HEK293T (cell line): ENCODE measurements at regions not wholly inside any gene's neighbourhood (a gene's known extent, or its start where the extent isn't known, plus 50 kb on each side); places are given as distances from the start of the nearest gene placed in this dataset.

Experiments
- CTCF ChIA-PET: fragments of 350-600 bp; formaldehyde crosslinking; extraction: SDS; loops from one replicate; lab custom pipeline; 2021; ENCODE audit warnings: antibody characterized with exemption, inconsistent platforms; lab: Yijun Ruan, JAX
- POLR2A ChIA-PET: fragments of 350-600 bp; formaldehyde crosslinking; extraction: SDS; loops from one replicate; lab custom pipeline; 2020; ENCODE audit warnings: antibody characterized with exemption, inconsistent platforms; lab: Yijun Ruan, JAX
- DNase-seq: peaks from one replicate; pipeline ENCODE4 v3.0.0; 2012; ENCODE audit warnings: mixed read lengths; ENCODE audit errors: extremely low spot score
- ARNT ChIP-seq: fragments of 450-650 bp; IDR thresholded peaks from 2 replicates; pipeline ENCODE4 v1.6.1; 2017; ENCODE audit warnings: mild to moderate bottlenecking
- BHLHE40 ChIP-seq: fragments of 450-650 bp; IDR thresholded peaks from 2 replicates; pipeline ENCODE4 v1.6.1; 2016; ENCODE audit warnings: mild to moderate bottlenecking, moderate library complexity, borderline replicate concordance
- CTBP1 ChIP-seq: fragments of 450-650 bp; IDR thresholded peaks from 2 replicates; pipeline ENCODE4 v1.6.1; 2016; ENCODE audit warnings: borderline replicate concordance
- ELF4 ChIP-seq: fragments of 450-650 bp; IDR thresholded peaks from 2 replicates; pipeline ENCODE4 v1.6.1; 2017; ENCODE audit warnings: antibody characterized with exemption
- FOXA1 ChIP-seq: fragments of 450-650 bp; IDR thresholded peaks from 2 replicates; pipeline ENCODE4 v1.6.1; 2016; ENCODE audit warnings: mild to moderate bottlenecking
- FOXK2 ChIP-seq: fragments of 450-650 bp; IDR thresholded peaks from 2 replicates; pipeline ENCODE4 v1.6.1; 2016; ENCODE audit warnings: mild to moderate bottlenecking
- FOXM1 ChIP-seq: fragments of 450-650 bp; IDR thresholded peaks from 2 replicates; pipeline ENCODE4 v1.6.1; 2017; ENCODE audit warnings: mild to moderate bottlenecking, borderline replicate concordance
- HDGF ChIP-seq: fragments of 450-650 bp; IDR thresholded peaks from 2 replicates; pipeline ENCODE4 v1.6.1; 2017; ENCODE audit warnings: antibody characterized with exemption, borderline replicate concordance
- L3MBTL2 ChIP-seq: fragments of 450-650 bp; conservative IDR thresholded peaks from 2 replicates; pipeline ENCODE4 v1.6.1; 2016; ENCODE audit warnings: mild to moderate bottlenecking
- LEF1 ChIP-seq: fragments of 450-650 bp; IDR thresholded peaks from 2 replicates; pipeline ENCODE4 v1.6.1; 2017; ENCODE audit warnings: mild to moderate bottlenecking, borderline replicate concordance
- NFRKB ChIP-seq: fragments of 450-650 bp; IDR thresholded peaks from 2 replicates; pipeline ENCODE4 v1.6.1; 2016; ENCODE audit warnings: mild to moderate bottlenecking, moderate library complexity
- PKNOX1 ChIP-seq: fragments of 450-650 bp; IDR thresholded peaks from 2 replicates; pipeline ENCODE4 v1.6.1; 2016
- SP1 ChIP-seq: fragments of 450-650 bp; IDR thresholded peaks from 2 replicates; pipeline ENCODE4 v1.6.1; 2017
- SUZ12 ChIP-seq: fragments of 450-650 bp; IDR thresholded peaks from 2 replicates; pipeline ENCODE4 v1.6.1; 2016; ENCODE audit warnings: mild to moderate bottlenecking
- TARDBP ChIP-seq: fragments of 450-650 bp; IDR thresholded peaks from 2 replicates; pipeline ENCODE4 v1.6.1; 2016
- ZNF384 ChIP-seq: fragments of 450-650 bp; IDR thresholded peaks from 2 replicates; pipeline ENCODE4 v1.6.1; 2016

- ChIA-PET POLR2A (no interaction called here), CTCF (interaction anchor here (0.6 to 0.7 kb wide), 2 partner anchors 55 to 275 kb away, joined by 3 read pairs; no protein-coding TSS in a partner anchor)
- no peak for DNase-seq
- no peak for TF ChIP-seq FOXK2
- no peak for TF ChIP-seq HDGF
- TF ChIP-seq ZNF384, result no peak
- TF ChIP-seq CTBP1, result no peak
- no peak for TF ChIP-seq LEF1
- TF ChIP-seq L3MBTL2, result no peak
- no peak for TF ChIP-seq FOXM1
- TF ChIP-seq ARNT, result no peak
- TF ChIP-seq SUZ12, result no peak
- TF ChIP-seq SP1, result no peak
Measured at GRCh38 chr6:158249340-158249836, 62.9 kb upstream of the TULP4 start.

- ChIA-PET CTCF (no interaction called here), POLR2A (interaction anchor here (0.8 to 1.0 kb wide), 2 partner anchors 9 to 19 kb away, joined by 3 to 4 read pairs; no protein-coding TSS in a partner anchor)
- TF ChIP-seq SP1 (no peak), NFRKB (no peak), ARNT (no peak)
Measured at GRCh38 chr6:158251565-158251964, 60.7 kb upstream of the TULP4 start.

DNA sequence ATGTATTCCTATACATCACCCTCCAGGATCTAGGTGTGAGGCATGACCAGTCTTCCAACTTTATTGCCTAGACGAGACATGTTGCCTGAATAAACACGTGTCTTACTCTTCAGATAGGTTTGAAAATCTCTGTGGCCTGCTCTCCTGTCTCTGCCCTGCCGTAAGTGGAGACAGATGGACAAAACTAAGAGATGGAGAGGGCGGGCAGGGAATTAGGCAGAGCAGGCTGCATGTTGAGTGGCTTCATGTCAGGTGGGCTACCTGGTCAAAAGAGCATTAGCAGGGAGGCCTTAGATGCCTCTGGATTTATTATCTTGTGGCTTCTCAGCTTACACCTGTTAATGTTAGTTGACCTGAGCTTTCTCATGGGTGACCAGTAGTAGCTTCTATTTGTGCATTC is 59.0 kb upstream of the TULP4 start:
- no peak for DNase-seq
- ChIA-PET CTCF (no interaction called here), POLR2A (no interaction called here)
- TF ChIP-seq BHLHE40, result no peak
- TF ChIP-seq ELF4, result no peak
- TF ChIP-seq ARNT, result no peak
- TF ChIP-seq FOXK2, result no peak
- TF ChIP-seq FOXM1, result no peak
- TF ChIP-seq SP1, result no peak

More at GRCh38 chr6:158251565-158251964, 60.7 kb upstream of the TULP4 start:
- no peak for DNase-seq

GRCh38 chr6:158255275-158255988 is 56.8 kb upstream of the TULP4 start:
- no peak for DNase-seq
- POLR2A ChIA-PET, result no interaction called here
- TF ChIP-seq FOXM1 (no peak), ZNF384 (no peak), FOXK2 (no peak)
- CTCF ChIA-PET, result no interaction called here

DNA sequence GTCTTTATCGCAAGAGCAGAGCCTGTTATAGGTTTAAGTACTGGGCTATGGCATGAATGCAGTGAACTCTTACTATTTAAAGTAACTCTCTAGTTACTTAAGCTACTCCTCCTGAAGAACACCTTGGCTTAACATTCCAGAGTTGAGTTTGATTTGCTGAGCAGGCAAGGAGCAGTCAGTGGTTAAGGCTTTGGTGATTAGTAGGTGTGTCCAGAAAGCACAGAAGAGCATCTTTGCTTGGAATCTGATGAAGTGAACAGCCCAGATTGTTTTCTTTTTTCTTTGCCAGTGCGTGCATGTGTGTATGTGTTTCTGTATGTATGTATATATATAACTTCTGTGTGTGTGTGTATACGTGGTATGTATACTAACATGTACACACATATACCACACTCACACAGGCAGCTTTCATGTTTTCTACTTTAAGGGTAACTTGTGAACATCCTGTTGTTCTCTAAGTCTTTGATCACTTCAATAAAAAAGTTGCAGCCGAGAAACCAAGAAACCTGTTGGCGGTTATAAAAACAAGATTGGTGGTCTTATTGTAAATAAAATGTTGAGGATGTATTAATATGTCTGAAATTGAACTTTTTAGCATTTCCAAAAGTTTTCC is 56.2 kb upstream of the TULP4 start:
- POLR2A ChIA-PET, result no interaction called here
- CTCF ChIA-PET, result no interaction called here
- no peak for DNase-seq
- no peak for TF ChIP-seq SUZ12
- no peak for TF ChIP-seq PKNOX1
- TF ChIP-seq ZNF384, result no peak
- TF ChIP-seq L3MBTL2, result no peak
- TF ChIP-seq ARNT, result no peak
- no peak for TF ChIP-seq HDGF
- TF ChIP-seq ELF4, result no peak
- no peak for TF ChIP-seq TARDBP
- no peak for TF ChIP-seq NFRKB
- TF ChIP-seq FOXA1, result no peak
- TF ChIP-seq LEF1, result no peak
- no peak for TF ChIP-seq CTBP1
- TF ChIP-seq BHLHE40, result no peak
- no peak for TF ChIP-seq FOXK2
- TF ChIP-seq FOXM1, result no peak

DNA sequence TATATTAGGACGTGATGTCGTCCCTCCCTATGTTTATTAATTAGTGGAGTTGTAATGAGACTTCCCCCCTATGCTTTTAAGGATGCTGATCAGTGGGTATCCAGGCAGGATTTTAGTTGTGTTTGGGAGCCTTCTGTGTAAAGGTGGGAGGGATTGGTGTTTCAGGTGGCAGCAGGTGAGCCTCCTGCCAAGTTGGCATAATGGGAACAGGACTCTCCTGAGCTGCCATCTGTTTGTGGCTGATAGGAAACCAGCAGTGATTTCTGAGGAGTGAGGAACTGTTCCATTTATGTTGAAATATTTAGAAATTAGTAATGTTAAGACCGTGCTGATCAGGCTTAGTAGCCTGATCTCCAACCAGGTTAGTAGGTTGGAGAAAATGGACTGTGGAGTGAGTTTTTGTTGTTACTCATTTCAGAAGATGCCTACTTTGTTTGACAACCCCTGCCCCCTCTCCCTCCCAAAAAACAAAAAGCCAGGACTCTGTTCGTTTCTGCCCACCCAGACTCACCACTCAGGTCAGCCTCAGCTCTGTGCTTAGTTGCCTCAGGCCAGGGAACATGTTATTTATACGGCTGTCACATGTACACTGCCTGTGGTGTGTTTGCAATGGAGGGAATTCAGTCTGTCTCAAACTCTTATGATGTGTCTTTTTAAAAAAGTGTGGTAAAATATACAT is 55.4 kb upstream of the TULP4 start:
- DNase-seq, result no peak
- ChIA-PET CTCF (no interaction called here), POLR2A (no interaction called here)
- no peak for TF ChIP-seq HDGF
- no peak for TF ChIP-seq BHLHE40
- TF ChIP-seq ZNF384, result no peak
- no peak for TF ChIP-seq ARNT
- no peak for TF ChIP-seq LEF1
- no peak for TF ChIP-seq L3MBTL2

DNA sequence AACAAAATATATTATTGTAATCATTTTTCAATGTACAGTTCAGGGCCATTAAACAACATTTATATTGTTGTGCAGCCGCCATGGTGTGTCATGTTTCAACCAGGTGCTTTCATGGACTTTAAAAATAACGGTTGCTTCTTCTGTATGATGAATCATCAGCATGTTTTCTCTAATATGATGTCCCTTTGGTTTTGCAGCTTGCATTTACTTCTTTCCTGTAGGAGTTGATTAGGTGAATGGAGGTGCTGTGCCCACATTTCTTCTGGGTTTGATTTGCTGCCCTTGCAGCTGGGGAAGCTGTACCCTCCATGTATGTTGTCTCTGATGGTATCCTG is 54.9 kb upstream of the TULP4 start:
- TF ChIP-seq FOXM1 (no peak), ARNT (no peak), TARDBP (no peak)
- ChIA-PET POLR2A (no interaction called here), CTCF (no interaction called here)
- no peak for DNase-seq

- POLR2A ChIA-PET, result no interaction called here
- CTCF ChIA-PET, result no interaction called here
- TF ChIP-seq L3MBTL2, result no peak
- no peak for TF ChIP-seq SP1
- TF ChIP-seq FOXA1, result no peak
- TF ChIP-seq CTBP1, result no peak
- TF ChIP-seq ELF4, result no peak
- TF ChIP-seq TARDBP, result no peak
- no peak for TF ChIP-seq FOXM1
- no peak for TF ChIP-seq NFRKB
- TF ChIP-seq LEF1, result no peak
- TF ChIP-seq BHLHE40, result no peak
- TF ChIP-seq ZNF384, result no peak
- no peak for TF ChIP-seq PKNOX1
Measured at GRCh38 chr6:158257781-158258180, 54.5 kb upstream of the TULP4 start.

More at GRCh38 chr6:158257781-158258180, 54.5 kb upstream of the TULP4 start:
- DNase-seq, result no peak
